Nephron progenitor cell (in vitro differentiated cells): ENCODE measurements at regions not wholly inside any gene's neighbourhood (a gene's known extent, or its start where the extent isn't known, plus 50 kb on each side); places are given as distances from the start of the nearest gene placed in this dataset.

ENCODE experiments used
- DNase-seq: peaks from one replicate; pipeline ENCODE4 v3.0.0; 2021
- H3K27ac Mint-ChIP-seq: 2 replicates; pipeline ENCODE4 v1.8.0; 2021; ENCODE audit warnings: mild to moderate bottlenecking, moderate library complexity, mixed read lengths
- H3K27me3 Mint-ChIP-seq: 2 replicates; pipeline ENCODE4 v1.8.0; 2021; ENCODE audit warnings: mild to moderate bottlenecking, low read depth, mixed read lengths; ENCODE audit not compliant: poor library complexity
- H3K36me3 Mint-ChIP-seq: 2 replicates; pipeline ENCODE4 v1.8.0; 2021; ENCODE audit warnings: low read depth, mixed read lengths
- H3K4me1 Mint-ChIP-seq: 2 replicates; pipeline ENCODE4 v1.8.0; 2021; ENCODE audit warnings: mixed read lengths
- H3K4me3 Mint-ChIP-seq: 2 replicates; pipeline ENCODE4 v1.8.0; 2021; ENCODE audit warnings: mild to moderate bottlenecking, moderate library complexity, mixed read lengths
- H3K9me3 Mint-ChIP-seq: 2 replicates; pipeline ENCODE4 v1.8.0; 2021; ENCODE audit warnings: mild to moderate bottlenecking, moderate library complexity, mixed read lengths
- CTCF ChIP-seq: fragments of 200-600 bp; sonication (generic); IDR thresholded peaks from 2 replicates; pipeline ENCODE4 v1.5.0; 2021; ENCODE audit warnings: antibody characterized with exemption

GRCh38 chr15:81987628-81988027, 58.2 kb downstream of the MEX3B start:
- Mint-ChIP-seq H3K27me3 (peaks cover 5% of the 10 kb centered on the region), H3K4me1 (no peaks in the 10 kb centered on the region), H3K9me3 (peaks cover 45% of the 10 kb centered on the region), H3K27ac (no peak overlapping the region), H3K4me3 (no peak overlapping the region), H3K36me3 (peaks cover 81% of the 10 kb centered on the region)
- no peak for TF ChIP-seq CTCF
- DNase-seq, result no peak

- Mint-ChIP-seq H3K36me3 (peaks cover 67% of the 10 kb centered on the region), H3K4me3 (no peak overlapping the region), H3K4me1 (no peaks in the 10 kb centered on the region), H3K27ac (no peak overlapping the region), H3K27me3 (peaks cover 5% of the 10 kb centered on the region), H3K9me3 (peaks cover 43% of the 10 kb centered on the region)
- TF ChIP-seq CTCF, result no peak
- DNase-seq, result no peak
Observed at GRCh38 chr15:81983497-81983896, 62.3 kb downstream of the MEX3B start.

GRCh38 chr15:81982808-81983207, 63.0 kb downstream of the MEX3B start:
- Mint-ChIP-seq H3K4me1 (no peaks in the 10 kb centered on the region), H3K27ac (no peak overlapping the region), H3K9me3 (peaks cover 45% of the 10 kb centered on the region), H3K27me3 (no peaks in the 10 kb centered on the region), H3K36me3 (peaks cover 67% of the 10 kb centered on the region), H3K4me3 (no peak overlapping the region)
- TF ChIP-seq CTCF, result no peak
- DNase-seq, result no peak

GRCh38 chr15:81981908-81982307, 63.9 kb downstream of the MEX3B start:
- Mint-ChIP-seq H3K4me3 (no peak overlapping the region), H3K36me3 (peaks cover 70% of the 10 kb centered on the region)

GRCh38 chr15:81977464-81977863, 68.4 kb downstream of the MEX3B start:
- no peaks in the 10 kb centered on the region for H3K27me3 Mint-ChIP-seq
- H3K4me3 Mint-ChIP-seq, result no peak overlapping the region
- no peaks in the 10 kb centered on the region for H3K4me1 Mint-ChIP-seq
- H3K36me3 Mint-ChIP-seq, result peaks cover 72% of the 10 kb centered on the region
- no peak overlapping the region for H3K27ac Mint-ChIP-seq
- DNase-seq, result no peak
- H3K9me3 Mint-ChIP-seq, result peaks cover 64% of the 10 kb centered on the region
- TF ChIP-seq CTCF, result no peak

More at GRCh38 chr15:81981908-81982307, 63.9 kb downstream of the MEX3B start:
- Mint-ChIP-seq H3K27ac (no peak overlapping the region), H3K27me3 (no peaks in the 10 kb centered on the region), H3K9me3 (peaks cover 49% of the 10 kb centered on the region), H3K4me1 (no peaks in the 10 kb centered on the region)
- no peak for DNase-seq
- TF ChIP-seq CTCF, result no peak

GRCh38 chr15:81968691-81969090, 77.1 kb downstream of the MEX3B start:
- TF ChIP-seq CTCF, result no peak
- Mint-ChIP-seq H3K9me3 (peaks cover 41% of the 10 kb centered on the region), H3K4me1 (no peaks in the 10 kb centered on the region), H3K27me3 (no peaks in the 10 kb centered on the region), H3K27ac (no peak overlapping the region), H3K36me3 (peaks cover 65% of the 10 kb centered on the region), H3K4me3 (no peak overlapping the region)
- DNase-seq, result no peak
